ENCODE measurements at regions not wholly inside any gene's neighbourhood (a gene's known extent, or its start where the extent isn't known, plus 50 kb on each side); places are given as distances from the start of the nearest gene placed in this dataset.

DNA sequence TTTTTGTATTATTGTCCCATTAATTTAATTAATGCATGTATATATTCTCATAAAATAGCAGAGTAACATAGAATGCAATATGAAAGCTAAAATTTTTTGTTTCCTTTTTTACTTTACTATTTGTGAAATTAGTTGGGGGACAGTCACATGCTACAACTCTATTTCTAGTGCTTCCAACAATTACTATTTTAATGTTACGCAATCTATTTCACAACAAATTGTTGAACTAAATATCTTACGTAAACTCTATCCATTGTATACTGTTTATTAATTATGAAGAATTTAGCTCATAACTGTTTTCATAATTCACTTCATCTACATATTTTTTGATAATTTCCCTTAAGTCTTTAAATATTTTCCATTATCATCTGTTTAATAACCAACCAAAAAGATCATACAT lies 1685.4 kb upstream of the CDH6 start:
- TF ChIP-seq EZH2 (IDR thresholded peaks at IDR 0.05; ENCODE audit: borderline replicate concordance, low read depth, low read length, severe bottlenecking) (no peak), CTCF (IDR thresholded peaks at IDR 0.05; ENCODE audit: extremely low read depth in 1 of 2, insufficient read depth in 1 of 2, low read depth in 1 of 2, low read length in 2 of 2) (no peak), FOS (IDR thresholded peaks at IDR 0.05; ENCODE audit: borderline replicate concordance, insufficient read depth, low read length) (no peak), POLR2AphosphoS5 (IDR thresholded peaks at IDR 0.05; ENCODE audit: insufficient read depth, low read depth, low read length) (no peak), JUN (IDR thresholded peaks at IDR 0.05; ENCODE audit: borderline replicate concordance, insufficient read depth, insufficient read length, low read depth) (no peak), POLR2A (IDR thresholded peaks at IDR 0.05; ENCODE audit: low read depth, low read length) (no peak), MYC (IDR thresholded peaks at IDR 0.05; ENCODE audit: low read depth, low read length) (no peak)
- TF ChIP-seq, protein P1, sequence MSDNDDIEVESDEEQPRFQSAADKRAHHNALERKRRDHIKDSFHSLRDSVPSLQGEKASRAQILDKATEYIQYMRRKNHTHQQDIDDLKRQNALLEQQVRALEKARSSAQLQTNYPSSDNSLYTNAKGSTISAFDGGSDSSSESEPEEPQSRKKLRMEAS (IDR thresholded peaks at IDR 0.05; ENCODE audit: insufficient read depth, insufficient read length) = no peak

Data from endothelial cell of umbilical vein (primary cell).